Hepatic stellate cell (primary cell): ENCODE measurements at regions not wholly inside any gene's neighbourhood (a gene's known extent, or its start where the extent isn't known, plus 50 kb on each side); places are given as distances from the start of the nearest gene placed in this dataset.
"Not testable (repeated sequence)": the region's sequence is repeated elsewhere in the genome, so short reads cannot be mapped to it uniquely, and the experiment has no call there.

ENCODE experiments used
- DNase-seq: peaks from one replicate; pipeline ENCODE4 v3.0.0; 2011; ENCODE audit warnings: low spot score

DNA sequence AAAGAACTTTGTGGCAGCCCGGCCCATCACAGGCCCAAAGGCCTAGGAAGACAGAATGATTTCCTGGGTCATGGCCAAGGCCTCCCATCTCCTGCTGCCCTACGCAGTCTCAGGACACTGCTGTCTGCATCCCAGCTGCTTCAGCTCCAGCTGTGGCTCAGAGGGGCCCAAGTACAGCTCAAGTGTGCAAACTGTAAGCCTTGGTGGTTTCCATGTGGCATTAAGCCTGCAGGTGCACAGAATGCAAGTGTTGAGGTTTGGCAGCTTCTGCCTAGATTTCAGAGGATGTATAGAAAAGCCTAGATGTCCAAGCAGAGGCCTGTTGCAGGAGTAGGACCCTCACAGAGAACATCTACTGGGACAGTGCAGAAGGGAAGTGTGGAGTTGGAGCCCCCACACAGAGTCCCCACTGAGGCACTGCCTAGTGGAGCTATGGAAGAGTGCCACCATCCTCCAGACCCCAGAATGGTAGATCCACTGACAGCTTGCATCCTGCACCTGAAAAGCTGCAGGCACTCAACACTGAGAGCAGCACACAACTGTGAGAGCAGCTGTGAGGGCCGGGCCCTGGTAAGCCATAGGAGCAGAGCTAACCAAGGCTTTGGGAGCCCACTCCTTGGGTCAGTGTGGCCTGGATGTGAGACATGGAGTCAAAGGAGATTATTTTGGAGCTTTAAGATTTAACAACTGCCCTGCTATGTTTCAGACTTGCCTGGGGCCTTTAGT lies 208.2 kb upstream of the CMC1 start:
- no peak for DNase-seq

DNA sequence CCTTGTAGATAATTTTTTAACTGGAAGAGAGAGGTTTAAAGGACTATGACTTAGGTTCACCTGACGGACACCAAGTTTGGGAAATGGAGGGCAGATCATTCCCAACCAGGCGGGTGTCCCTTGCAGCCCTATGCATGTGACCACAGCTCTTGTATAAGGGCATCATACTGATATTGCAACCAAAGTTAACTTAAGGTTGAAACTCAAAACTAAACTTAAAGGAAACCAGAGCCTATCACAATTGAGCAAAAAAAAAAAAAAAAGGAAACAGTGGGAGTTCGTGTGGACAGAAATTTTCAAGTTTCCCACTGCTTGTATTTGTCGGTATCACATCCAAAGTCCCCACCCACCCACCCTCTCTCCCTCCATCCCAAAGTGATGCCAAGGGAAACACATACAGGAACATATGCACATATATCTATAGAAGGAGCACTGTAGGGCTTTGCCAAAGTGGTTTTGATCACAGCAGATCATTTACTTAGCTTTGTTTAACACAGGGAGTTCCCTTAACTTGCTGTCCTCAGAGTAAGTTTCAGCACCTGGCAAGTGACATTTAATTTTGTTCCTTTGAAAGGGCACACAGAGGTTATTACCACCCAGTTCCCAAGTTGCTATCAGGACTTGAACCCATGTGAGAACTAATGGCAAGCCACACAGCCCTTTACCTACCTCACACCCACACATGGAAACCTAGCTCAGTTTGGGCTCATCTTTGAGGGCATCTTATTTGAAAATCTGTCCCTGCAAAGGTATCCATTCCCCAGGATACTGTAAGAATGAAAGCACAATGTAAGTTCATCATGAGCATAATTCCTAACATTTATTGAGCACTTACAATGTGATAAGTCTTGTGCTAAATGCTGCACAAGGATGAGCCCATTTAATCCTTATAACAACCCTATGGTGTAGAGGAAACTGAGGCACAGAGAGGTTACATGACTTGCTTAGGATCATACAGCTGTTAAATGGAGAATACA lies 204.5 kb upstream of the CMC1 start:
- no peak for DNase-seq

DNA sequence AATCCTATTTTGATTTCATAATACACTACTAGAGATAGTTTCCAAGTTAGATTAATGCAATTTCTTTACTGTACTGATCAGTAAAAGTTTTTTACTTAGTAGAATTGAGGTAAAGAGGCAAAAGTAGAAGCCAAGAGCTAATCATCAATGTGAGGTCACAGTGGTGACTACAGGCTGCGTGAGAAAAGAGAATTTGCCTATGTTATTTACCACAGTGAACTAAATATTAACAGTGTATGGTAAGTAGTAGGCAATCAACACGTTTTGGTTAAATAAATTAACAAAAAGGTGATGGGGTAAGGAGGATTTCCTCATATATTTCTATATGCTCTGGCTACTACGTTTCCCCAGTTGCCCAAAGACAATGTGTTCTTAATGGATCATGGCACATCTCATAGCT lies 202.2 kb upstream of the CMC1 start:
- DNase-seq = no peak

DNA sequence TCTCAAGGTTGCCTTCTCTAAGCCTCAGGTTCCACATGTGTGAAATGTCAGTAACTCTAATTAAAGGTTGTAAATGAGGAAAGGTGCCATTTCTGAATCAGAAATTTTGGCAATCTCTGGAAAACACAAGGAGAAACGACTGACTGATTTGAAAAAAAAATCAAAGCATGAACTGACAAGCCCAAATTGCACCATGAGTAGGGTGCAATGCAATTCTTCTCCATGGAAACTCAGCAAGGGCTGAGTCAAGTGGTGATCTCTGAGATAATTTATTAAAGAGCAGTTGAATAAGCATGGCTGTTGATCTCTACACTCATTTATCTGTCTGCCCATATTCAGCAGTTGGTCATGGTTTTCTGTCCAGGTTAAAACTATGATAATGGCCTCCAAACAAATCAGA lies 201.6 kb upstream of the CMC1 start:
- DNase-seq = no peak

DNA sequence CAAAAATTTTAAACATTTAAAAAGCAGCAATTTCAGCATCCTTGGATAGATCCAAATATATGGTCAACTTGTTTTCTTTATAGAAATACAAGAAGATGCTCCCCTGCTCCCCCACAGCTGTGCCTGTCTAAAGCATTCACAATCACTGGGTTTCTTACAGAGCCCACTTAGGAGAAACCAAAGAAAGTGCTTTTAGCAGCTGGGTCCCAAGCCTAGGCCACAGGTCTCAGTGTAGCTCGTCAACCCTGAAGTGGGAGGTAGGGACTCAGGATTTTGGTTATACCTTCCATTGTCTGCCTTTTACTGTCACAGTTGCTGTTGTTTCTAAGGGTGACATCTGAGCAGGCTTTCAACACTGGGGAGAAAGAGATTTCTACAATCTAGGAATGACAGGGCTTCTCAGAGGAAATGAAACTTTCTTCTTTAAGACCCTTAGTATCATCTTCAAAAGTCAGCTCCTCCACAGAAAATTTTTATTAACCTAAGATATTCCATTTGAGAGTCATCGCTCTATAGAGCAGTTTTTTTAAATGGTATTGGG lies 199.3 kb upstream of the CMC1 start:
- DNase-seq = no peak

DNA sequence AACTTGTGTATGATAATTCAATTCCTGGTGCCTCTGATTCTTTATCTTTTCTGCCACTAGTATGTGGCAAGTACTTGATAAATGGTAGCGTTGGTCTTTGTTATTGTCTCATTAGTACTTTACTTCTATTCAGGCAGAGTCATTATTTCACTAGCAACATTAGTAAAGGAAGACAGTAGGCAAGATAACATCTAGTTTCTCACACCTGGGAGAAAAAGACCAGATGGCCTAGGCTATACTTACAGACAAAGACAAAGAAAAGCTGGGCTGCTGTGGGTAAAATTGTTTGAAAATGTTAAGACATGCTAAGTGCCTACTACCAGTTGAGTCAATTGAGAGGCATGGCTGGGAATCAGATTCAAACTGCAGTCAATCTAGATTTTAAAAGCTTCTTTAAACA lies 198.7 kb upstream of the CMC1 start:
- DNase-seq = no peak

DNA sequence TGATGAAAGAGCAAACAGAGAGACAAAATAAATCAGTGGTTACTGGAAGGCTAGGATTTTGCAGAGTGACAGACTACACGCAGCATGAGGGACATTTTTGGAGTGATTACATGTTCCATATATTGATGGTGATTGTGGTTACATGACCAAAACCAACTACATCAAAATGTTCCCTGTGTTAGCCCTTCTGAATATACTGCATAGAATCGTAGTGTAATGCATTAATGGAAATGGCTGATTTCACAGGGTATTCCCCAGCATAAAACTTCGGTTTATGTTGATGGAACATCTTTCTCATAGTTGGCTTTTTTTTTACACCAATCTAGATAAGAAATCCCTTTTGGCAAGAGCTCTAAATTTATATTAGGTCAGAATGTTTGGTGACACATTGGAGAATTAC lies 191.3 kb upstream of the CMC1 start:
- DNase-seq = no peak

DNA sequence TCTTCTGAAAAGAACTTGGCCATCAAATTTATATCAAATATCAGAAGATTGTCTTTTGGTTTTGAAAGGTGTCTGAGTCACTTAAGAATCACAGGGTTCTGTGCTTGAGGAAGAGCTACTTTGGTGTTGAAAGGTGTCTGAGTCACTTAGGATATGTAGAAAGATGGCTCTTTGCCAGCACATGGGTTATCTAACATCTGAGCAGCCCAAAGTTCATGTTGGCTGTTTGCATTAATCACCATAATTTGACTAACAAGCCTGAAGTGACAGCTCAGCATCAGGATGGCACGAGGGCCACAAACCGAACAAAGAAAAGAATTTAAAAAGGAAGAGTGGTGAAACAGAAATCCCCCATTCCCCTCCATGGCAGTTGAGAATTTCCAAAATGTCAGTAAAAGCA lies 190.5 kb upstream of the CMC1 start:
- DNase-seq = no peak

DNA sequence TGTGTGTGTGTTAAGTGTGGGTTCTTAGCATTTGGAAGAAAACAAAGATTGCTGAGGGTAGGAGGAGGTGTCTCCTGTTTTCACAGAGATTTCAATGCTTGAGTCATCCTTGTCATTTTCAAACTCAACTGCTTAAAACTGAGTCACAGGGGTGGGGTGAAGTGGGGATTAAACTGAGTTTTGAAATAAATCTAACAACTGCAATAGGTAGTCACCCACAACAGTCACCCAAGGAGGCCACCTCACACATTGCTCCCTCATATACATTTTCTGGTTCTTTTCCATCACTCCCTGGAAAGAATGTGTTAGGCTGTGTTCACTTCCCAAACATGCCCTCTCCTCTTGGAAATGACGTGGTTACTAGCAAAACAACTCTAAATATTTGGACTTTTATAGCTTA lies 187.7 kb upstream of the CMC1 start:
- peak; percentile 2 for DNase-seq

DNA sequence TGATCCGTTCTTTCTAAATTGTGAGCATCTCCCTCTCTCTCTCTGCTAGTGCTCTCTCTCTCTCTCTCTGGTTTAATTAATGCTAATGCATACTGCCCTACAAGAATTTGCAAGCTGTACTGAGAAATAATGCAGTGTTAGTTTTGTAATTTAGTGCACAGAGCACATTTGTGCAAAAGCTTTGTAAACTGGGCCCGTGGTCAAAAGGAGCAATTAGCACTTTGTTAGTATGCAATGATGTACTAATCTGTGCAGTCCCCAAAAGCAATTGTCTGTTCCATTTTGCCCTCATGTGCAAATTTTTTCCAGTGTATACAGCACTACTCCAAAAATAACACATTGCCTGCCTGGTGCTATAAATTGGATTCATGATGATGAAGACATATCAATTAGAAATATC lies 184.6 kb upstream of the CMC1 start:
- DNase-seq = no peak

DNA sequence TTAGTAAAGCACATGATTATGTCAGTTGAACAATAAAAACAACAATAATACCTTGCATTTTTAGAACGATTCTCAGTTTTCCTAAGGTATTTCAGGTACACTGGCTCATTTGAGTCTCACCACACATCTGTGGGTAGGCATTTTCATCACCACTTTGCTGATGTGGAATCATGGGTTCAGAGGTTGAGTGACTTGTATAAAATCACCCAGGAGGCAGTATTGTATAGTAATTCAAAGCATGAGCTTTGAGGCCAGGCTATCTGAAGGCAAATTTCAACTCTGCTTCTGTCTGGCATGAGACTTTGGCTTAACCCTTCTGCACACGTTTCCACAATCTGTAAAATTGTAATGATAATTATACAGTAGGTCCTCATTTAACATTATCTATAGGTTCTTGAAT lies 183.9 kb upstream of the CMC1 start:
- DNase-seq = no peak

DNA sequence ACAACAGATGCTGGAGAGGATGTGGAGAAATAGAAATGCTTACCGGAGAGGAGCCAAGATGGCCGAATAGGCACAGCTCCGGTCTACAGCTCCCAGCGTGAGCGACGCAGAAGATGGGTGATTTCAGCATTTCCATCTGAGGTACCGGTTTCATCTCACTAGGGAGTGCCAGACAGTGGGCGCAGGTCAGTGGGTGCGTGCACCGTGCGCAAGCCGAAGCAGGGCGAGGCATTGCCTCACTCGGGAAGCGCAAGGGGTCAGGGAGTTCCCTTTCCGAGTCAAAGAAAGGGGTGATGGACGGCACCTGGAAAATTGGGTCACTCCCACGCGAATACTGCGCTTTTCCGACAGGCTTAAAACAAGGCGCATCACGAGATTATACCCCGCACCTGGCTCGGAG lies 182.2 kb upstream of the CMC1 start:
- not testable (repeated sequence) for DNase-seq

DNA sequence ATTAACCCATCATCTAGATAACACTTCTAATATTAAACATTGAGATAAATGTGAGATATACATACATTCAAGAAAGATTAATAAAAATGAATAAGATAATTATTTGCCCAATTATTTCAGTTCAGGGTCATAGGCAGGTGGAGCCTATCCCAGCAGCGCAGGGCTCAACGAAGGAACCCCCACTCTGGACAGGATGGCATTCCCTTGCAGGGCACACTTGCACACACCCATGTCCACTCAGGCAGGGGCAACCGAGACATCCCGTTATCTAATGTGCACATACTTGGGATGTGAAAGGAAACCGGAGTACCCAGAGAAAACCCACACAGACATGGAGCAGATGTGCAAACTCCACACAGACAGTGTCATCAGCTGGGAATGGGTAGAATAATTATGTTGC lies 175.4 kb upstream of the CMC1 start:
- DNase-seq = no peak

DNA sequence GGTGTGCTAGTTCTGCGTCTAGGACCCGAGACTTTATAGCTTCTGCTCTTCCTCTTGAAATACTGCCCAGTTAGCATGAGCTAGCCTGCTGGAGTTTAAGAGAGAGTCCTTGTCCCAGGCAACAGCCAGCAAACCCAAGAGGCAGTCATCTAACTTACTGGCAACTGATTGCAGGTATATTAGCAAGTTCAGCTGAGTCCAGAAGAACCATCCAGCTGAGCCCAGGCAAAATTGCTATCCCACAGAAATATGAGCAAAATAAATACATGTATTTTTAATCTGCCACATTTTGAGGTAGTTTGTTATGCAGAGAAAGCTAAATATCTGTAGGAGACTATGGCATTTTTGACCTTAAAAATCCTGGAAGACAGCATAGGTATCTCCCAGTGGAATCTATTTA lies 174.4 kb upstream of the CMC1 start:
- no peak for DNase-seq

DNA sequence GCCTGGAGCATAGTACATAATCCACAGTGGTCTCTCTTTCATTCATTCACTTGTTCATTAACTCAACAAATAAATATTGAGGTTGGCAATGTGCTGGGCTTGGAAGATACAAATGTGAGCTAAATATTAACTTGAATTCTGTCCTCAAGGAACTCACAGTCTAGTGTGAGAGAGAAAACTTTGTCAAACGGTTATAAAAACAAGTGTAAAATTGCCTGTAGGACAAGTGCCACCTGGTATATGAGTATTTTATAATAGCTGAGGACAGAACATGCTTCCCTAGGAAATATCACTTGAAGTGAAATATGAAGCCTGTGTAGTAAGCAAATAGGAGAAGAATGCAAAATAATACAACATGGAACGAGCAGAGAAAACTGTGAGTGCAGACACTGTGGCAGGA lies 173.1 kb upstream of the CMC1 start:
- DNase-seq = no peak

DNA sequence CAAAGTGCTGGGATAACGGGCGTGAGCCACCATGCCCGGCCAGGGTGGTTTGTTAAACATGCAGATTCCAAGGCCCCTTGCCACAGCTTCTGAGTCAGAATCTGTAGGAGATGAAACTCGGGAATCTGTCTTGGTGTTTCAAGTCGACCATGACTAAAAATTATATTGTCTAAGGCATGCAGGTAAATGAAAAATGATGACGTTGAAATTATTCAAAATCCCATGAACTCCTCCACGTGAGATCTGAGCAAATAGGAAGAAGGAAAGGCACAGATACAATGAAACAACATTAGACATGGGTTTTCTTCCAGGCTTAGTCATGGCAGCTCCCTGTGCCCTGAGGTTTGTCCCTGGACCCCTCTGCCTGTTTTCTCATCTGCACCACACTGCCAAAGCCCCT lies 172.0 kb upstream of the CMC1 start:
- no peak for DNase-seq

DNA sequence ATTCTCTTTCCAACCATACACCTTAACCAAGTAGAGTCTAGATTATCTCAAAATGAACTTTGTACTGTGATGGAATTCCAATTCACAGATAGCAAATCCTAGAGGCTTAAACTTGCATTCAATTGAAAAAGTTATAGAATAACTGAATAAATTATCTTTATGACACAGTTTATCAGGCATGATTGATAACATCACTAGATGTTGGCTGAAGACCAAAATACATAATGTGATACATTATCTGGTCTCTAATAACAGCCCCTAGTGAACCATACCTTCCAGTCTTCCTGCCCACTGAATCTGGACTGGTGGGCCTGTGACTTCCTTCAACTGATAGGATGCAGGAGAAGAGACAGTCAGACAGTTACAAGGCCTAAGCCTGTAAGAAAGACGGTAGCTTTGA lies 165.2 kb upstream of the CMC1 start:
- DNase-seq = no peak

DNA sequence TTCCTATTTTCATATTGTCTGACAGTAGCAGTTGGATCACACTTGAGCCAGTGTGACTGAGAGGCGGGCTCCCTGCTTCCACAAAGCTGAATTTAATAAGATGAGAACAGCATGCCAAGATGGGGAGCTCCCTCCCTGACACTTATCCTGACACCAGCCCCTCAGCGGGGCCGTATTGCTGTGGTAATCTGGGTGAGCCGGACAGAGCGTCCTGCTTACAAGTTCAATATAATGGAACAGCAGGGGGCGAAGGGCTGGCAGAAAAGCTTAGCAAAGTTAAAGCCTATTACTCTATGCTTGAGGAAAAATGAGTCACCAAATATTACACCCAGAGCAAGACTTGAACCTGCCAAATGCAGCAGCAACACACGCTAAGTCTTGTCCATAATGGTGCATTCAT lies 163.8 kb upstream of the CMC1 start:
- no peak for DNase-seq

DNA sequence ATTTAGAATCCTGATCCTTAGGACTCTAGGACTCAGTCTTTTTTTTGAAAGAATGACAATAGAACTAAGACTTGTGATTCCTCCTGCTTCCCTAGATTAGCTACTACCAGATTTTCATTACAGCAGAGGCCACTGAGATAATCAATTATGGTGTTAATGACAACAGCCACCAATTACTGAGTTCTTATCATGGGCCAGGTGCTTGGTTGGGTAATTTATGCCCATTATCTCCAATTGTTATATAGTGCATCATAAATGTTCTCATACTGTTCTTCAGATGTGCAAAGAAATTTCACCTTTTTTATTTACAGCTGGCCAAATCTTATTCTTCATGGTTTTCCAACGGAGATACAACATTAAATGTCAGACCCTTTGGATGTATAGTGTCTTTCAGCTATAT lies 162.9 kb upstream of the CMC1 start:
- DNase-seq = no peak

DNA sequence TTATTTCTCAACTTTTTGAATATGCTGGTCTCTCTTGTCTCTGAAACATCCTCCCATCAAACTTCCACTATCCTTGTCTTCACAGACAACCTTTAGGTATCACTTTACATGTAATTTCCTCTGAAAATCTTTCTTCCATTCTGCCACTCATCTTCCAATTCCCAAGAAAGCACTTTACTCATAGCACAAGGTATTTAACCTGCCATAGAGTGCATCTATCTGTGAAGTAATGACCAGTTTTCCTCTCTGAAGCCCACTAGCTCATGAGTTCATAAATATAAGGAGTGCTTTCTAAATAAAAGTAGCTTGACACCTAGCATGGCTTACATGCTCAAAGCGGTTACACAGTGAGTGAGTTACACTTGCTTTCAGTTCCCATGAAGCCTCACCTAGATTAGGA lies 160.7 kb upstream of the CMC1 start:
- no peak for DNase-seq

DNA sequence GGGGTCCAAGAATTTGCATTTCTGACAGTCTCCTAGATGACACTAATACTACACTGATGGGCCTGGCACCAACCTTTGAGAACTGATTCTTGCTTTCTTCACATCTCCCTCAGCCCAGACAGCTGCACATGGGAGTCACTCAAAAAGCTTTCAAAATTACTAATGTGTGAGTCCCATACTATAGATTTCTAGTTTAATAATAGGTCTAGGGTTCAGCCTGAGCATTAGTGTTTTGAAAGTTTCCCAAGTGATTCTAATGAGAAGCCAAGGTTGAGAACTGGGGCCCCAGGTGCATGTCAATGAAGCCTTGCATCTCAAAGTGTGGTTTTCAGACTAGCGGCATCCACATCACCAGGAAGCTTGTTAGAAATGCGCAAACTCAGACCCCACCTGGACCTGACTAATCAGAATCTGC lies 159.9 kb upstream of the CMC1 start:
- DNase-seq = no peak

DNA sequence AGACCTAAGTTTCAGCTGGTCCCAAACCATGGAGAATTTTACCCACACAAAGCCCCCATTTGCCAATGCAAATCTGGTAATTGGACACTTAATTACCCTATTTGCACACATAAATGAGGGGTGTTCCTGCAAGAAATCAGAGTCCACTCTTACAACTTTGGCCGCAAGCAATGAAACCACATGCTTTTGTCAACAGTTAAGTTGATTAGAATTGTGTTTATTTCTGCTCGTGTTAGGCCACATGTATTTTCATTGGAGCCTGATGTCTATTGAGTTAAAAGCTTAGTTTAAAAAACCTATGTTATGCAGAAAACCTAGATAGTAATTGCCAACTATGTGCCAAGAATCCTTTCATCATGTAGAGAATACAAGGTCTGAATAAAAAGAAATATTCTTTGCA lies 153.8 kb upstream of the CMC1 start:
- DNase-seq = no peak

DNA sequence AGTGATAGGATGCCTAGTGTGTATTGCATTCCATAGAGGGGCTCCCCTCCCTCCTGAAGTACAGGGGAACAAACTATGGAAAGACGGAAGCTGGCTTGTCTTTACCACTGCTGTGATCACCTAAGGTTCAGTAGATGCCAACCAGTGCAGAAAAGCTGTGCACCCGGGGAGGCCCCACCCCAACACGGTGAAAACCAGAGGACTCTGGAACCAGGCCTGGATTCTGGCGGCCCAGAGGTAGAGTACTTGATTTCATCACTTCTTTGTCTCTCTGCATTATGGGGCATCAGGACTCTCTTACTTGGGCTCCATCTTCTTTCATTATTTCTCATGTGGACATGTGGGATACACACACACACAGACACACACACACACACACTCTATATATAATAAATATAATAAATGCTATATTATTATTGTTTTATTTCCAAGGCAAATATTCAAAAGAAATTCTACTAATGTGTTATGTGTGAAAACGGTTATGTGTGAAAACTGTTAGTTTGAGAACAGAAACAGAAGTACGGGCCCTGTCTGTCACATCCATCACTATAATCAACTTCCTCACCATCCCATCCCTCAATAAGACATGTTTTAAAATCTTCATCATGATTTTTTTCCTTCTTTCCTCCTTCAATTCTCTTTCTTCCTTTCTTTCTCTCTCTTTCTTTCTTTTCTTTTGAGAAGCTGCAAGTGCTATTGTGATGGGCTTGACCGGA lies 152.4 kb upstream of the CMC1 start:
- DNase-seq = no peak
